HEK293 (cell line): ENCODE measurements at regions not wholly inside any gene's neighbourhood (a gene's known extent, or its start where the extent isn't known, plus 50 kb on each side); places are given as distances from the start of the nearest gene placed in this dataset.

Experiments used
- ATF2 ChIP-seq: fragments of 450-650 bp; formaldehyde crosslinking; IDR thresholded peaks from 2 replicates; pipeline ENCODE4 v1.5.1; 2016; ENCODE audit warnings: missing biosample characterization, missing genetic modification characterization, low read depth
- CTCF ChIP-seq: fragments of 450-650 bp; formaldehyde crosslinking; IDR thresholded peaks from 2 replicates; pipeline ENCODE4 v1.5.1; 2016; ENCODE audit warnings: missing biosample characterization, missing genetic modification characterization
- KLF1 ChIP-seq: fragments of 450-650 bp; formaldehyde crosslinking; IDR thresholded peaks from 2 replicates; pipeline ENCODE4 v1.5.1; 2016; ENCODE audit warnings: missing biosample characterization, missing genetic modification characterization
- SP7 ChIP-seq: fragments of 450-650 bp; formaldehyde crosslinking; IDR thresholded peaks from 2 replicates; pipeline ENCODE4 v1.5.1; 2016; ENCODE audit warnings: missing biosample characterization, missing genetic modification characterization
- ZNF132 ChIP-seq: fragments of 450-650 bp; formaldehyde crosslinking; IDR thresholded peaks from 2 replicates; pipeline ENCODE4 v1.5.1; 2017; ENCODE audit warnings: missing biosample characterization, missing genetic modification characterization, borderline replicate concordance
- ZNF335 ChIP-seq: fragments of 450-650 bp; formaldehyde crosslinking; conservative IDR thresholded peaks from 2 replicates; pipeline ENCODE4 v1.5.1; 2016; ENCODE audit warnings: missing biosample characterization, missing genetic modification characterization

GRCh38 chr4:3828546-3828945 is 62.4 kb downstream of the ADRA2C start:
- TF ChIP-seq ZNF132 (tag by site-specific recombination) (no peak), ATF2 (tag by site-specific recombination) (no peak), CTCF (tag by site-specific recombination) (no peak), ZNF335 (tag by site-specific recombination) (no peak), KLF1 (tag by site-specific recombination) (no peak), SP7 (tag by site-specific recombination) (no peak)
